ENCODE measurements at regions not wholly inside any gene's neighbourhood (a gene's known extent, or its start where the extent isn't known, plus 50 kb on each side); places are given as distances from the start of the nearest gene placed in this dataset.
"Not testable (repeated sequence)": the region's sequence is repeated elsewhere in the genome, so short reads cannot be mapped to it uniquely, and the experiment has no call there.

DNA sequence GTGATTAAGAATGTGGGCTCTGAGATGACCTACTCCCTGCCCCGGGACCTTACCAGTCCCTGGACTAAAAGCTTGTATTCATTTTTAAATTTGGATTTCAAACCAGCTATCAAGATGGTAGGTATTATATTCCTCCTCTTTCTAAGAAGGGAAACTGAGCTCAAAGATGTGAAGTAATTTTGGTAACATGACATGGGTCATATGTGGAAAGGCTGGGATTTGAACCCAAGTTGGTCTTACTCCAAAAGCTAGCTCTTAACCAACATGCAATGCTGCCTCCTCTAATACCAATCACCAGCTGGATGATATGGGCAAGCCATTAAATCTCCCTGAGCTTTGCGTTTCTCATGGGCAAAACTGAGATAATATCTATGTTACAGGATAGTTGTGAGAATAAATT lies 166.4 kb upstream of the SLC38A2 start:
- Mint-ChIP-seq H3K9me3 (ENCODE audit: low read depth) (peaks cover 11% of the 10 kb centered on the region), H3K27me3 (no peaks in the 10 kb centered on the region), H3K36me3 (ENCODE audit: low read depth) (peaks cover 2% of the 10 kb centered on the region), H3K4me3 (no peak overlapping the region), H3K27ac (no peak overlapping the region), H3K4me1 (peaks cover 4% of the 10 kb centered on the region)
- DNase-seq (no peak), ATAC-seq (no peak)
- POLR2A ChIA-PET = interaction anchor here (0.9 kb wide), 1 partner anchor 15 kb away, joined by 8 read pairs; no protein-coding TSS in a partner anchor
- intact Hi-C loops (cut with DNase I, micrococcal nuclease) = no loop called here
- CTCF ChIA-PET = interaction anchor here (1.4 kb wide), 1 partner anchor 8 kb away, joined by 3 read pairs; no protein-coding TSS in a partner anchor

DNA sequence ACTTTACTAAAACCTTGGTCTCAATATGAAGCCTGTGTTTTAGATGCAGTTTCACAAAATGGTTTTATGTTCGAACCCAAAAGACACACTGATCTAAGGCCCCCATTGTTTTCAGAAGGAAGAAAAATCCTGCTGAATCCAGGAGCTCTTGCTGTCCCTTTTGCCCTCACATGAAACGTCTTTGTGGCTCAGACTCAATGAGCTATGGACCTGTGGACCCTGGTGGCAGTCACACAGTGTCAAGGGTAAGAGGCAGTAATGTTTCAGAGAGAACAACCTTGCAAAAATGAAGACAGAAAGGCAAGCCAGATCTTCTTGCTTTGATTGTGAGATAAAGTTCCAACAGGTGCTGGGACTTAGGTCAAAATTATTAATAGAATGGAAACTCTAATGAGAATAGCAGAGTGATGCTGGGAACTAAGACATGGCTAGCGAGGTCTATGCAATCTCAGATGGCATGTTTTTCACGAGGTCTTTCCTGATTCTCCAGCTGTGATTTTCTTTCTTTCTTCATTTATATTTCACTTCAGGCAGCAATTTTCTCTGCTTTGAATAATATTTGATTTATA lies 164.9 kb upstream of the SLC38A2 start:
- Mint-ChIP-seq H3K4me3 (no peak overlapping the region), H3K27me3 (no peaks in the 10 kb centered on the region), H3K36me3 (ENCODE audit: low read depth) (no peaks in the 10 kb centered on the region), H3K4me1 (peaks cover 4% of the 10 kb centered on the region), H3K9me3 (ENCODE audit: low read depth) (peaks cover 9% of the 10 kb centered on the region), H3K27ac (no peak overlapping the region)
- ChIA-PET POLR2A (no interaction called here), CTCF (interaction anchor here (0.6 to 0.9 kb wide), 2 partner anchors 12 to 597 kb away, joined by 3 read pairs; no protein-coding TSS in a partner anchor)
- no peak for DNase-seq
- no peak for ATAC-seq
- intact Hi-C loops (cut with DNase I, micrococcal nuclease) = no loop called here

DNA sequence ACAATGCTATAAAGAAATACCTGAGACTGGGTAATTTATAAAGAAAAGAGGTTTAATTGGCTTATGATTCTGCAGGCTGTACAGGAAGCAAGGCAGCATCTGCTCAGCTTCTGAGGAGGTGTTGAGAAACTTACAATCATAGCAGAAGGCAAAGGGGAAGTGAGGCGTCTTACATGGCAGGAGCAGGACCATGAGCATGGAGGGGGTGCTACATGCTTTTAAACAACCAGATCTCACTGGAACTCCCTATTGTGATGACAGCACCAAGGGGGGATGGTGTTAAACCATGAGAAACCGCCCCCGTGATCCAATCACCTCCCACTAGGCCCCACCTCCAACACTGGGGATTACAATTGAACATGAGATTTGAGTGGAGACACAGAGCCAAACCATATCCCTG lies 163.7 kb upstream of the SLC38A2 start:
- H3K36me3 Mint-ChIP-seq (ENCODE audit: low read depth); H3K9me3 Mint-ChIP-seq (ENCODE audit: low read depth); intact Hi-C loops (cut with DNase I, micrococcal nuclease); H3K4me3 Mint-ChIP-seq; DNase-seq; H3K4me1 Mint-ChIP-seq; POLR2A ChIA-PET; H3K27ac Mint-ChIP-seq; H3K27me3 Mint-ChIP-seq: not testable (repeated sequence)
- CTCF ChIA-PET = interaction anchor here (0.9 kb wide), 1 partner anchor 13 kb away, joined by 3 read pairs; no protein-coding TSS in a partner anchor
- ATAC-seq = peak; percentile 53

DNA sequence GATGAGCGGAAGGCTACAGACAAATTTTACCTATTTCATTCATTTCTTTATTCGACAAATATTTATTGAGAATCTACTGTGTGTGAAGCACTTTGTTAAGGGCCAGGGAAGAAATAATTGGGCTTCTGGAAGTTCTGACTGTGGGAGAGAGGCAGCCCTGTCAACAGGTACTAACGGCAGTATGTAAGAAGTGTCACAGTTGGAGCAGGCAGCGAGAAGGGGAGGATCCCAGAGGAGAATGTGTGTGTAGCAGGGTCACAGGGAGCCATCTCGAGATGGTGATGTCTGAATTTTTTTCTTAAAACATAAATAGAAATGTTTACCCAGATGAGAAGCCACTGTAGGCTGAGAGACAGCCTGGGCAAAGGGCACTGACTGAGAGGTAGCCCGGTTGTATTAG lies 163.3 kb upstream of the SLC38A2 start:
- Mint-ChIP-seq H3K27me3 (no peaks in the 10 kb centered on the region), H3K9me3 (ENCODE audit: low read depth) (peaks cover 6% of the 10 kb centered on the region), H3K27ac (no peak overlapping the region), H3K4me3 (no peak overlapping the region), H3K4me1 (peaks cover 4% of the 10 kb centered on the region), H3K36me3 (ENCODE audit: low read depth) (no peaks in the 10 kb centered on the region)
- POLR2A ChIA-PET = no interaction called here
- CTCF ChIA-PET = interaction anchor here (1.0 kb wide), 1 partner anchor 85 kb away, joined by 4 read pairs; no protein-coding TSS in a partner anchor
- intact Hi-C loops (cut with DNase I, micrococcal nuclease) = no loop called here
- DNase-seq = no peak
- no peak for ATAC-seq

DNA sequence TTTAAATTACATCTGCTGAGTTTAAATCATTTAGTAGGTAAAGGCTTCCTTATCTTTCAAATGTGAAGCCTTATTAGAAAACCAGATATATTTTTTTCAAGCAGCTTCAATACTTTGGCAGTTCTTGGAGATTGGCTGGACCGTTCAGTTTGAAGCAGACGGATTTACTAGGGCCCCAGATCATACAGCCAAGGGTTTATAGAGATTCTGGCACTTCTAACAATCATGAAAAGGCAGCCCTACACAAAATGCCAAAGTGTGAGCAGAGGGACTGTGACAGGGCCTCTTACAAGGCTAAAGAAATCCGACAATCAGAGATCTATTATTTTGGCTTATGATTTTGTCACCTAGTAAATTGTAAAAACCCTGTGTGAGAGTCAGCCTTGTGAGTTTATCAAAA lies 162.8 kb upstream of the SLC38A2 start:
- Mint-ChIP-seq H3K4me1 (peaks cover 4% of the 10 kb centered on the region), H3K27ac (no peak overlapping the region), H3K9me3 (ENCODE audit: low read depth) (peaks cover 3% of the 10 kb centered on the region), H3K4me3 (no peak overlapping the region), H3K36me3 (ENCODE audit: low read depth) (no peaks in the 10 kb centered on the region), H3K27me3 (no peaks in the 10 kb centered on the region)
- ChIA-PET CTCF (interaction anchor here (1.0 to 1.2 kb wide), 2 partner anchors 12 to 85 kb away, joined by 3 to 4 read pairs; no protein-coding TSS in a partner anchor), POLR2A (no interaction called here)
- ATAC-seq (no peak), DNase-seq (no peak)
- intact Hi-C loops (cut with DNase I, micrococcal nuclease) = no loop called here

DNA sequence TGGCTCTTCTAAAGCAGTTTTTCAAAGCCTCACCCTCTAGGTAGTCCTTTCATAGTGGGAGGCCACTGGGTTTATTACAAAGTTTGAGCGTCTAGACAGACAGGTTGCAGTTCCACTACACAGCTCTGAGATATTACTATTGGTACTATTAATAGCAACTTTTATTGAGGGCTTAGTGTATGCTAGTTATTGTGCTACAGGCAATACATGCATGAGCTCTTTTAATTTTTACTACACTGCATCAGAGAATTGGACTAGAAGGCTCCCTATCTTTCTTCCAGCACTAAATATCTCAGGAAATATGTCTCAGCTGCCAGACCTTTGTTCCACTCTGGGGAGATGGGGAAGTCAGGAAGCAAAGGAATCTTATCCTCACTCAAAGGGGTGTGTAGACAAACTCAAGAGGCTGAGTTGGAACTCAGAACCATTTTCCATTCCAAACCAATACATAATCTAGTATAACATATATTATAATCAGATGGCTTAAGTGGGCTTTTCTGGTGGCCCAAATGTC lies 161.8 kb upstream of the SLC38A2 start:
- CTCF ChIA-PET = interaction anchor here (0.8 to 1.2 kb wide), 2 partner anchors 11 to 13 kb away, joined by 3 read pairs; no protein-coding TSS in a partner anchor
- ATAC-seq (no peak), DNase-seq (no peak)
- Mint-ChIP-seq H3K27ac (no peak overlapping the region), H3K36me3 (ENCODE audit: low read depth) (no peaks in the 10 kb centered on the region), H3K4me3 (no peak overlapping the region), H3K27me3 (no peaks in the 10 kb centered on the region), H3K4me1 (peaks cover 4% of the 10 kb centered on the region), H3K9me3 (ENCODE audit: low read depth) (peaks cover under 1% of the 10 kb centered on the region)
- intact Hi-C loops (cut with DNase I, micrococcal nuclease) = no loop called here
- POLR2A ChIA-PET = interaction anchor here (0.6 kb wide), 1 partner anchor 140 kb away, joined by 4 read pairs; no protein-coding TSS in a partner anchor

DNA sequence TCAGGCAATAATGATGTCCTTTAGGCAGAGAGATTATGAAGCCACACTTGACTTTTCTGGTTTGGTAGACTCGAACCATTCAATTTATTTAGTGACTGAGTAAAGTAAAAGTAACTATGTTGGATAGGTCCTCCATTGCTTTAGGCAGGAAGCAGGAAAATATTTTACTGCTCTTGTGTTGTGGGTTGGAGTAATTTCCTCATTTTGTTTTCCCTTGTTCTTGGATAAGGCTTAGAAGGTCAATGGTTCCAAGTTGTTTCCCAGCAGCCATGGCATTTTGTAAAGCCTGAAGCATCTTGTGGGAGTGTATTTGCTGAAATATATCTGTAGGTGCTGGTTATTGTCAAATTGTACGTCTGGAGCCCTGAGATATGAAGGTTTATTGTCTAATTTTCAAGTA lies 161.2 kb upstream of the SLC38A2 start:
- H3K27me3 Mint-ChIP-seq = no peaks in the 10 kb centered on the region
- no peaks in the 10 kb centered on the region for H3K9me3 Mint-ChIP-seq (ENCODE audit: low read depth)
- ChIA-PET POLR2A (no interaction called here), CTCF (no interaction called here)
- DNase-seq = no peak
- no peak overlapping the region for H3K27ac Mint-ChIP-seq
- H3K4me1 Mint-ChIP-seq = peaks cover 4% of the 10 kb centered on the region
- no peaks in the 10 kb centered on the region for H3K36me3 Mint-ChIP-seq (ENCODE audit: low read depth)
- intact Hi-C loops (cut with DNase I, micrococcal nuclease) = no loop called here
- ATAC-seq = no peak
- H3K4me3 Mint-ChIP-seq = no peak overlapping the region

DNA sequence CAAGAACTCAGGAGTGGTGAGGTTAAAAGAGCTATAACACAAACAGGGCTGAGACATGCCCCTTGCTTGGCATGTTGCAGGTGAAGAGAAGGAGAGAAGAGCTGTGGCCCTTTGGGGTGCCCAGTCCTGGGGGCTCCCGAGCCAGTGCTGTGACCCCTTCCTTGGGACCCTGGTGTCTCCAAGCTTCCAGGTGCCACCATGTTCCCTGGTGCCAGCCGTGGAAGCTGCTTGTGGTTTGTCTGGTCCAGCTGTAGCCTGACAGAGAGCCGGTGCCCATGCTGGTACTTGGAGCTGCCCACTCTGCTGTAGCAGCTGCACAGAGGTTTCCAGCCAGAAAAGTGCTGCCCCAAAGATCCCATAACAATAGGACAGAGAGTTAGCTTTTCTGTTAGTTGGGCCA lies 159.2 kb upstream of the SLC38A2 start:
- Mint-ChIP-seq H3K4me1 (peaks cover 4% of the 10 kb centered on the region), H3K27me3 (no peaks in the 10 kb centered on the region), H3K9me3 (ENCODE audit: low read depth) (no peaks in the 10 kb centered on the region), H3K36me3 (ENCODE audit: low read depth) (no peaks in the 10 kb centered on the region), H3K4me3 (no peak overlapping the region), H3K27ac (no peak overlapping the region)
- DNase-seq (no peak), ATAC-seq (no peak)
- intact Hi-C loops (cut with DNase I, micrococcal nuclease) = no loop called here
- POLR2A ChIA-PET = no interaction called here
- CTCF ChIA-PET = no interaction called here

DNA sequence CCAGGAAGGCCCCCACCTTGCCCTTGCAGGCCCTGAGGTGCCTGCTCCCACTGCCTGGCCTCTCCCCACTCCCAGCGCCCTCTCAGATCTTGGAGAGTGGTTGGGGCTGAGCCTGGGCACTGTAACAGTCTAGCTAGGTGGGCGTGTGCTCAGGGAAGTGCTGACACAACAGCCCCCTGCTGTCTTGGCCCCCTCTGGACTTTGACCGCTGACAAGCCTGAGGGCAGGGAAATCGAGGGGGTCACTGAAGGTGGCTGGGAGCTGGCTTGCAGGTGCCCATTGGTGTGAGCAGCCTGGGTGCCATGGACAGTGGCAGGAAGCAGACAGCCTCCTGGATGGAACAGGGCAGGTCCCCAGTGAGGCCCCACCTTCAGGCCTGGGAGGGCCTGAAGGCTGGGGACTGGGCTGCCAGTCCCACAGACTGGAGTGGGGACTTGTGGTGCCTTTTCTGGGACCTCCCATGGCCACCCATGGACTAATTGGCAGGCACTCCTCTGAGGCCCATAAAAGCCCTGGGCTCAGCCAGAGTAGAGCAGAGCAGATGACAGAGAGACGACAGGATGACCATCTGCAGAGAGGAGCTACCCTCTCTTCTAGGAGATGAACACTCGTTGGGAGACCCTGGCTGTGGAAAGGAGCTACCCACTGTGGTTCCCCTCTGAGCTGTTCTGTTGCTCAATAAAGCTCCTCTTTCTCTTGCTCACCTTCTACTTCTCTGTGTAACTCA lies 158.6 kb upstream of the SLC38A2 start:
- Mint-ChIP-seq H3K9me3 (ENCODE audit: low read depth) (no peaks in the 10 kb centered on the region), H3K27me3 (no peaks in the 10 kb centered on the region), H3K4me1 (peaks cover 2% of the 10 kb centered on the region), H3K27ac (no peak overlapping the region), H3K4me3 (no peak overlapping the region), H3K36me3 (ENCODE audit: low read depth) (no peaks in the 10 kb centered on the region)
- DNase-seq (no peak), ATAC-seq (no peak)
- POLR2A ChIA-PET = no interaction called here
- intact Hi-C loops (cut with DNase I, micrococcal nuclease) = no loop called here
- CTCF ChIA-PET = no interaction called here

DNA sequence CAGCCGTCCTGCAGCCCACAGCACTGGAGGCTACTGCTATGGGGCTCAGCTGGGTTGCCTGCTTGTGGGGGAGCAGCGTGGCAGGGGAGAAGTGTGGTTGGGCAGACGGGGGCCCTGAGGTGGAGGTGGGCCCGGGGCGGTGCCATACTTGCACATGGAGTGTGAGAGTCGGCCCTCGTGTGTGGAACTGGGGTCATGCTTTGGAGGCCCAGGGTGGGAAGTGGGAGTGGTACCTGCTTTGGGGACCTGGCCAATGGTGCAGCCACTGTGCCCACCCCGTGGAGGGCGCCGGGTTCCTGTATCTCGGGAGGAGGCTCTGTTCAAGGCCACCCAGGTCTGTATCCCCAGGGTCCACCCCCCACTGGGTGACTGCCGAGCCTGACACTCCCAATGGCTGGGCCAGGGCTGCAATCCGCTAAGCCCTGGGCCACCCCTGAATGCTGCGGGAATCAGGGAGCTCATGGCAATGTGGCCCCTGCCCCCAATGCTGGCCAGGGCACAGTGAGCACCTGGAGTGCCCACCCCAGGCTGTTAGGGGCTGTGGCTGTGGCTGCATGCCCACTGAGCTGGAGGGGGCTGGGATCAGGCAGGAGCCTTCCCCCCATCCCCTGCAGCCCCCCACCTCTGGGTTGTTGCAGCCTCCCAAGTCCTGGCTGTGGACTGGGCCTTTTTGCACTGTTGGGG lies 157.9 kb upstream of the SLC38A2 start:
- H3K4me1 Mint-ChIP-seq = no peaks in the 10 kb centered on the region
- no peaks in the 10 kb centered on the region for H3K27me3 Mint-ChIP-seq
- DNase-seq (no peak), ATAC-seq (no peak)
- H3K4me3 Mint-ChIP-seq = no peak overlapping the region
- ChIA-PET CTCF (interaction anchor here (0.5 to 1.0 kb wide), 2 partner anchors 15 to 439 kb away, joined by 3 read pairs; no protein-coding TSS in a partner anchor), POLR2A (no interaction called here)
- H3K27ac Mint-ChIP-seq = no peak overlapping the region
- H3K9me3 Mint-ChIP-seq (ENCODE audit: low read depth) = no peaks in the 10 kb centered on the region
- intact Hi-C loops (cut with DNase I, micrococcal nuclease) = no loop called here
- no peaks in the 10 kb centered on the region for H3K36me3 Mint-ChIP-seq (ENCODE audit: low read depth)

DNA sequence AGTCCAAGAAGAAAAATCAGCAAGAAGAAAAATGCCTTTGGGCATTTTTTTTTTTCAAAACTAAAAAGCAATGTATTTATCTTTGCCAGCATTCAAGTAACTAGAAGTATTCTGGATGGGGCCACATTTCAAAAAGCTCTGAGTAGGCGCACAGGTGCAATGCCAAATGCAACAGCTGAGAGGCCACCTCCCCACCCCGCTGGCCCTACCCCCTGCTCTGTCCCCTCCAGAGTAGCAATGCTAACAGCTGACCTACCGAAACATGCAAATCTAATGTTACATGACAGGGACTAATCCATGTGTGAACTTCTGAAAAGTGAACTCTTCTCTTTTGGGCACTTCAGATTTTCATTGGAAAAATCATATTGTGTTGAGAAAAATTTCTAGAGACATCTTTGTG lies 153.7 kb upstream of the SLC38A2 start:
- H3K4me3 Mint-ChIP-seq = no peak overlapping the region
- peaks cover 1% of the 10 kb centered on the region for H3K9me3 Mint-ChIP-seq (ENCODE audit: low read depth)
- ChIA-PET POLR2A (no interaction called here), CTCF (no interaction called here)
- no peaks in the 10 kb centered on the region for H3K36me3 Mint-ChIP-seq (ENCODE audit: low read depth)
- DNase-seq = no peak
- H3K27me3 Mint-ChIP-seq = no peaks in the 10 kb centered on the region
- intact Hi-C loops (cut with DNase I, micrococcal nuclease) = no loop called here
- ATAC-seq = no peak
- no peak overlapping the region for H3K27ac Mint-ChIP-seq
- peaks cover 38% of the 10 kb centered on the region for H3K4me1 Mint-ChIP-seq

All from activated CD4-positive, alpha-beta T cell treated with anti-CD3 and anti-CD28 coated beads for 36 hours (primary cell).